Astrocyte (in vitro differentiated cells and primary cell): ENCODE measurements at regions not wholly inside any gene's neighbourhood (a gene's known extent, or its start where the extent isn't known, plus 50 kb on each side); places are given as distances from the start of the nearest gene placed in this dataset.

Experiments
- DNase-seq: peaks from one replicate; pipeline ENCODE4 v3.0.0-alpha.2; 2010; ENCODE audit warnings: low read depth
- FAIRE-seq: peaks from 2 replicates; lab custom pipeline; 2011; peaks lifted over from hg19 to GRCh38; lab: Jason Lieb, UNC
- H2AFZ ChIP-seq: 2 replicates; pipeline ENCODE4 v1.6.0; 2012; ENCODE audit warnings: low read depth, low read length, inconsistent platforms
- H3K27ac ChIP-seq: 2 replicates; pipeline ENCODE4 v1.5.1; 2011; ENCODE audit warnings: low read depth, low read length, inconsistent platforms
- H3K27me3 ChIP-seq: 2 replicates; pipeline ENCODE4 v1.6.0; 2011; ENCODE audit warnings: low read length, inconsistent platforms; ENCODE audit not compliant: insufficient read depth
- H3K36me3 ChIP-seq: 2 replicates; pipeline ENCODE4 v1.5.1; 2011; ENCODE audit warnings: low read length, inconsistent platforms; ENCODE audit not compliant: insufficient read depth
- H3K4me1 ChIP-seq: 2 replicates; pipeline ENCODE4 v1.5.1; 2011; ENCODE audit warnings: low read length, inconsistent platforms; ENCODE audit not compliant: insufficient read depth
- H3K4me2 ChIP-seq: 2 replicates; pipeline ENCODE4 v1.6.0; 2012; ENCODE audit warnings: low read length, inconsistent platforms
- H3K4me3 ChIP-seq: 2 replicates; pipeline ENCODE4 v1.5.1; 2011; ENCODE audit warnings: low read depth, mild to moderate bottlenecking, low read length, inconsistent platforms; ENCODE audit not compliant: insufficient read depth
- H3K79me2 ChIP-seq: 2 replicates; pipeline ENCODE4 v1.6.0; 2012; ENCODE audit warnings: mild to moderate bottlenecking, low read length, inconsistent platforms; ENCODE audit not compliant: insufficient read depth
- H3K9ac ChIP-seq: 2 replicates; pipeline ENCODE4 v1.6.0; 2012; ENCODE audit warnings: mild to moderate bottlenecking, low read length, inconsistent platforms
- H3K9me3 ChIP-seq: 2 replicates; pipeline ENCODE4 v1.5.1; 2012; ENCODE audit warnings: low read depth, mild to moderate bottlenecking, low read length, inconsistent platforms; ENCODE audit not compliant: insufficient read depth
- H4K20me1 ChIP-seq: 2 replicates; pipeline ENCODE4 v1.6.0; 2012; ENCODE audit warnings: low read length, inconsistent platforms; ENCODE audit not compliant: insufficient read depth
- H3K27ac Mint-ChIP-seq: one replicate; pipeline ENCODE4 v1.8.0; 2021; ENCODE audit warnings: mild to moderate bottlenecking, mixed read lengths; ENCODE audit not compliant: unreplicated experiment
- H3K27me3 Mint-ChIP-seq: one replicate; pipeline ENCODE4 v1.8.0; 2021; ENCODE audit warnings: low read depth, mixed read lengths; ENCODE audit not compliant: unreplicated experiment
- H3K36me3 Mint-ChIP-seq: one replicate; pipeline ENCODE4 v1.8.0; 2021; ENCODE audit warnings: low read depth, mixed read lengths; ENCODE audit not compliant: unreplicated experiment
- H3K4me1 Mint-ChIP-seq: one replicate; pipeline ENCODE4 v1.8.0; 2021; ENCODE audit warnings: low read depth, mixed read lengths; ENCODE audit not compliant: unreplicated experiment
- H3K4me3 Mint-ChIP-seq: one replicate; pipeline ENCODE4 v1.8.0; 2021; ENCODE audit warnings: mild to moderate bottlenecking, moderate library complexity, mixed read lengths; ENCODE audit not compliant: unreplicated experiment
- H3K9me3 Mint-ChIP-seq: one replicate; pipeline ENCODE4 v1.8.0; 2021; ENCODE audit warnings: mild to moderate bottlenecking, mixed read lengths; ENCODE audit not compliant: unreplicated experiment
- EZH2 ChIP-seq: IDR thresholded peaks from 2 replicates; pipeline ENCODE4 v1.6.1; 2012; ENCODE audit warnings: mild to moderate bottlenecking, low read length, inconsistent platforms; ENCODE audit not compliant: insufficient read depth
- TF ChIP-seq, protein P1 (sequence below): IDR thresholded peaks from 2 replicates; pipeline ENCODE4 v1.5.1; 2011; ENCODE audit warnings: low read depth, mild to moderate bottlenecking, inconsistent platforms, low read length, moderate library complexity; ENCODE audit not compliant: insufficient read depth

GRCh38 chr2:19746137-19746600 lies 155.6 kb downstream of the TTC32 start:
- H2AFZ ChIP-seq: no peak overlapping the region
- H3K36me3 ChIP-seq: no peaks in the 10 kb centered on the region
- peaks cover 25% of the 10 kb centered on the region for H3K27me3 Mint-ChIP-seq
- no peaks in the 10 kb centered on the region for H3K36me3 Mint-ChIP-seq
- H3K4me2 ChIP-seq: no peak overlapping the region
- TF ChIP-seq, protein P1, sequence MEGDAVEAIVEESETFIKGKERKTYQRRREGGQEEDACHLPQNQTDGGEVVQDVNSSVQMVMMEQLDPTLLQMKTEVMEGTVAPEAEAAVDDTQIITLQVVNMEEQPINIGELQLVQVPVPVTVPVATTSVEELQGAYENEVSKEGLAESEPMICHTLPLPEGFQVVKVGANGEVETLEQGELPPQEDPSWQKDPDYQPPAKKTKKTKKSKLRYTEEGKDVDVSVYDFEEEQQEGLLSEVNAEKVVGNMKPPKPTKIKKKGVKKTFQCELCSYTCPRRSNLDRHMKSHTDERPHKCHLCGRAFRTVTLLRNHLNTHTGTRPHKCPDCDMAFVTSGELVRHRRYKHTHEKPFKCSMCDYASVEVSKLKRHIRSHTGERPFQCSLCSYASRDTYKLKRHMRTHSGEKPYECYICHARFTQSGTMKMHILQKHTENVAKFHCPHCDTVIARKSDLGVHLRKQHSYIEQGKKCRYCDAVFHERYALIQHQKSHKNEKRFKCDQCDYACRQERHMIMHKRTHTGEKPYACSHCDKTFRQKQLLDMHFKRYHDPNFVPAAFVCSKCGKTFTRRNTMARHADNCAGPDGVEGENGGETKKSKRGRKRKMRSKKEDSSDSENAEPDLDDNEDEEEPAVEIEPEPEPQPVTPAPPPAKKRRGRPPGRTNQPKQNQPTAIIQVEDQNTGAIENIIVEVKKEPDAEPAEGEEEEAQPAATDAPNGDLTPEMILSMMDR: no peak
- no peak for TF ChIP-seq EZH2
- H3K9me3 Mint-ChIP-seq: no peaks in the 10 kb centered on the region
- FAIRE-seq (peak; percentile 13), DNase-seq (no peak)
- H3K4me1 ChIP-seq: peaks cover 11% of the 10 kb centered on the region
- no peaks in the 10 kb centered on the region for H3K79me2 ChIP-seq
- no peak overlapping the region for H3K4me3 ChIP-seq
- no peaks in the 10 kb centered on the region for H3K9me3 ChIP-seq
- H3K27me3 ChIP-seq: peaks cover 2% of the 10 kb centered on the region
- H3K4me1 Mint-ChIP-seq: peaks cover 7% of the 10 kb centered on the region
- no peak overlapping the region for H3K9ac ChIP-seq
- no peak overlapping the region for H3K4me3 Mint-ChIP-seq
- no peak overlapping the region for H3K27ac ChIP-seq
- H4K20me1 ChIP-seq: no peaks in the 10 kb centered on the region
- no peak overlapping the region for H3K27ac Mint-ChIP-seq

- no peak overlapping the region for H3K27ac Mint-ChIP-seq
- H3K4me3 Mint-ChIP-seq: no peak overlapping the region
- peaks cover 2% of the 10 kb centered on the region for H3K27me3 ChIP-seq
Measured at GRCh38 chr2:19745318-19746136, 156.3 kb downstream of the TTC32 start.

More at GRCh38 chr2:19745318-19746136, 156.3 kb downstream of the TTC32 start:
- Histone ChIP-seq H4K20me1 (no peaks in the 10 kb centered on the region), H3K79me2 (no peaks in the 10 kb centered on the region), H3K9ac (no peak overlapping the region), H3K9me3 (no peaks in the 10 kb centered on the region), H3K36me3 (no peaks in the 10 kb centered on the region), H3K27ac (no peak overlapping the region), H3K4me2 (no peak overlapping the region), H3K4me3 (no peak overlapping the region), H2AFZ (no peak overlapping the region), H3K4me1 (peaks cover 11% of the 10 kb centered on the region)
- H3K4me1 Mint-ChIP-seq: peaks cover 7% of the 10 kb centered on the region
- TF ChIP-seq EZH2: no peak
- TF ChIP-seq, protein P1: no peak
- DNase-seq (no peak), FAIRE-seq (no peak)
- H3K9me3 Mint-ChIP-seq: no peaks in the 10 kb centered on the region
- peaks cover 20% of the 10 kb centered on the region for H3K27me3 Mint-ChIP-seq
- H3K36me3 Mint-ChIP-seq: no peaks in the 10 kb centered on the region
